Spinal cord (tissue), 9 donors: ENCODE measurements at regions not wholly inside any gene's neighbourhood (a gene's known extent, or its start where the extent isn't known, plus 50 kb on each side); places are given as distances from the start of the nearest gene placed in this dataset.

Experiments
- DNase-seq, 6 donors: peaks; one replicate each; pipeline versions ENCODE4 v3.0.0 to v3.0.0-alpha.2; 2013 to 2015; ENCODE audit warnings: low spot score in 6 of 6, low read depth in 4 of 6
- H3K27ac ChIP-seq: one replicate; pipeline ENCODE4 v1.5.1; 2013; ENCODE audit warnings: low read depth, low read length, control low read depth
- H3K27me3 ChIP-seq: one replicate; pipeline ENCODE4 v1.6.1; 2013; ENCODE audit warnings: low read length; ENCODE audit not compliant: control insufficient read depth, insufficient read depth
- H3K36me3 ChIP-seq: one replicate; pipeline ENCODE4 v1.6.1; 2013; ENCODE audit warnings: low read length; ENCODE audit not compliant: control insufficient read depth, insufficient read depth
- H3K4me1 ChIP-seq: one replicate; pipeline ENCODE4 v1.6.1; 2013; ENCODE audit warnings: low read length; ENCODE audit not compliant: control insufficient read depth, insufficient read depth
- H3K4me3 ChIP-seq: one replicate; pipeline ENCODE4 v1.5.1; 2013; ENCODE audit warnings: low read depth, low read length, control low read depth
- H3K9me3 ChIP-seq: one replicate; pipeline ENCODE4 v1.6.1; 2013; ENCODE audit warnings: low read length; ENCODE audit not compliant: control insufficient read depth, insufficient read depth
- WGBS: methylation state at CpG from one replicate; pipeline ENCODE4 v1.1.5; 2013; ENCODE audit warnings: missing lambda C conversion rate; ENCODE audit not compliant: insufficient coverage; 5-methylcytosine and 5-hydroxymethylcytosine counted together
- donor health status: healthy.

DNA sequence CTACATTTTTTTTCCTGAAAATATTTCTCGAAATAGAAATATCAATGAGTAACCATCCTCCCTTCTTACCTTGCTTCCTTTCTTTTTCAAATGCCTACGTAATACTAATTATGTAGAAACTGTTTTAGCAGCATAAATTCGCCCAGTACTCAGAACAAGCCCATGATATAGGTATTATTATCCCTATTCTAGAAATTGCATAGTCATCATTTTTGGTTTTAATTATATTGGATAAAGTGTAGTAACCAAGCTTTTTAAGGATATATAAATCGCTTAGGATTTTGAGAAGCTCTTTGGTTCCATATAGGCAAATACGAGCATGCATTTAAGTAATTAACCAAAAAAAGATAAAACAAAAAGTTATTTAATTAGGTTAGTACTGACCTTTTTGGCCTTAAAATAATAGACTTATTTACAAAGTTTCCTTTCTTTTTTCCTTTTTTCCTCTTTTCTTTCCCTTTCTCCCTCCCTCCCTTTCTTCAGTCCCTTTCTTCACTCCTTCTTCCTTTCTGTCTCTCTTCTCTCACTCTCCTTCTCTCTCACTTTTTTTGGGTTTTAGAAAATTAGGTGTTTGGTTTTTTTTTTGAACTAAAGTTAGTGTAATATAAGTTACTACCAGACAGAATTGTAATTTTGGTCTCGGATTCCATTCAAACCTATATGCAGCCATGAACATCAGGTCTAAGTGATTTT, 457.7 kb downstream of the RFPL4B start:
- 100% methylated on average over 1 of the region's 6 CpGs for WGBS
- no peak for DNase-seq

DNA sequence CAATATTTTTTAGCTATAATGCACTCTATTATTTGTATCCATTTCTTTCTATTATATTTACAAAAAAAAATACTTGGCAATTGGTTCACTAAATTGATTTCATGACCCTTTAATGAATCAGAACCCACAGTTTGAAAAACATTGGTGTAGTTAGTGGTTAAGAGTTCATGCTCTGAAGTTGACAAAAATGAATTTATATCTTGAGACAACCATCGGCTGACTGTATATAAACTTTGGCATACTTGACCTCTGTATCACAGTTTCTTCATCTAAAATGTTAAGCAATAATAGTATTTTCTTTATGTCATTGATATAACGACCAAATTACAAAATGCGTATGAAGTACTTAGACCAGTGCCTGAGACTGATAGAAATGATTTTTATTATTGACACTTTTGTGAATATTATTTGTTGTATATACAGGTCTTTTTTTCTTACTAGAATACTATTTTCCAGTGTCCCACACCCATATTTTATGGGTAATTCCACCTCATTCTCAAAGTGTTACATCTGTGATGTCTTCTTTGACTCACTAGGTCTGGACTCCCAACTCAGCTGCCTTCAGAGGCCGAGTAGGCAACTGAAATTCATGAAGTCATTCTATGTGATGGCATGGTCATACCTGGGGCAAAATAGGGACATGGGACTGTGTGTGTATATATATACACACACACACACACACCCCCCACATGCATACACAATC, 459.2 kb downstream of the RFPL4B start:
- no peaks in the 10 kb centered on the region for H3K9me3 ChIP-seq

More for the DNA sequence above, 457.7 kb downstream of the RFPL4B start:
- no peak overlapping the region for H3K4me3 ChIP-seq
- no peak overlapping the region for H3K27ac ChIP-seq
- H3K4me1 ChIP-seq: no peaks in the 10 kb centered on the region
- no peaks in the 10 kb centered on the region for H3K36me3 ChIP-seq
- H3K27me3 ChIP-seq: no peaks in the 10 kb centered on the region
- H3K9me3 ChIP-seq: no peaks in the 10 kb centered on the region

DNA sequence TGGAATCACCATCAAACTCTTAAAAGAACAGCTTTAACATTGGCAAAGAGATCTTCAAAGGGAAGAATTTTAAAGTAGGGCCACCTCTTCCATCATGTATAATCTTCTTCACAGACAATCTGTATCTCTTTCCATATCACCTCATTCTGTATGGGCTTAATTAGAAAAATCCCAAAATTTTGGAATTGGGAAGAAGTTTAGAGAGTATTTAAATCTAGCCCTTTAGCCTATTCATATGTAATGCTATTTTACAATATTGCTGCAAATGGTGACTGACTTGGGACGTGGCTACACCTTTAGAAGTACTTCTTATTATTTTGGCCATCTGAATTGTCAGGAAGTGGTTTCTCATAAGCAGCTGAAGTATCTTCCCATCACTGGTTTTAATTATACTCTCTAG, 474.3 kb downstream of the RFPL4B start:
- Histone ChIP-seq H3K4me1 (no peaks in the 10 kb centered on the region), H3K4me3 (no peak overlapping the region), H3K36me3 (no peaks in the 10 kb centered on the region), H3K27me3 (no peaks in the 10 kb centered on the region), H3K27ac (no peak overlapping the region), H3K9me3 (no peaks in the 10 kb centered on the region)
- no CpG with 5 or more reads among the region's 1 CpG for WGBS
- no peak for DNase-seq

More for the DNA sequence above, 459.2 kb downstream of the RFPL4B start:
- H3K4me1 ChIP-seq: no peaks in the 10 kb centered on the region
- H3K36me3 ChIP-seq: no peaks in the 10 kb centered on the region
- no CpG with 5 or more reads among the region's 4 CpGs for WGBS
- H3K27ac ChIP-seq: no peak overlapping the region
- no peak for DNase-seq
- H3K27me3 ChIP-seq: no peaks in the 10 kb centered on the region
- H3K4me3 ChIP-seq: no peak overlapping the region

DNA sequence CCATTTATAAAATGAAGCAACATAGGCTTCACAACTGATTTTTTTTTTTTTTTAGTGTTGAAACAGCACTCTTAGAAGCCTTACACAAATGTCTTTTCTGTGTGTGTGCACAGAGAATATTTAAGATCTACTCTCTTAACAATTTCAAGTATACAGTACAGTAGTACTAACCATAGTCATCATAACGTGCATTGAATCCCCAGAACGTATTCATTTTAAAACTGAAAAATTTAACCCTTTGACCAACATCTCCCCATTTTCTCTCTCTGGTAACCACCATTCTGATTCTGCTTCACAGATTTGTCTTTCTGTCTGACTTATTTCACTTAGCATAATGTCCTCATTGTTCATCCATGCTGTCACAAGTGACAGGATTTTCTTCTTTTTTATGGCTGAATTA, 475.6 kb downstream of the RFPL4B start:
- no peak overlapping the region for H3K4me3 ChIP-seq
- H3K36me3 ChIP-seq: no peaks in the 10 kb centered on the region
- H3K4me1 ChIP-seq: no peaks in the 10 kb centered on the region
- no peaks in the 10 kb centered on the region for H3K27me3 ChIP-seq
- H3K9me3 ChIP-seq: no peaks in the 10 kb centered on the region
- no peak overlapping the region for H3K27ac ChIP-seq
- WGBS: 96% methylated on average over 2 of the region's 2 CpGs
- DNase-seq: no peak

DNA sequence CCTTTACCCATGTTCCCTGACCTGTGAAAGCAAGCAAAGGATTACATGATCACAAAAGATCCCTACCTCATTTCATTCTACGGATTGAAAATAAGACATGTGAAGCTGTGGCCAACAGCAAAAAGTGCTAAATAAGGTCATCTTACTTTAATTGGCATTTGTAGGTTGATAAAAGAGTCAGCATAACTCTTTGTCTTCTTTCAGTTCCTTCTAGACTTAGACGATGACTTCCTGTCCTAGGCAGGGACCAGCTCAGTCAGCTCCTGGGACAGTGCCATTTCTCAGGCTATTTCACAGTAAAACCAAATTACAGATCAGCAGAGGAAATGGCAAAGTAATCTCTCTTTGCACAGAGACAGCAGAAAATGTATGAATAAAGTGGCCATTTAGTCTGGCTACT, 480.7 kb downstream of the RFPL4B start:
- DNase-seq: peak in 3 of 6 donors; percentile 10 to 37 (median 15)

DNA sequence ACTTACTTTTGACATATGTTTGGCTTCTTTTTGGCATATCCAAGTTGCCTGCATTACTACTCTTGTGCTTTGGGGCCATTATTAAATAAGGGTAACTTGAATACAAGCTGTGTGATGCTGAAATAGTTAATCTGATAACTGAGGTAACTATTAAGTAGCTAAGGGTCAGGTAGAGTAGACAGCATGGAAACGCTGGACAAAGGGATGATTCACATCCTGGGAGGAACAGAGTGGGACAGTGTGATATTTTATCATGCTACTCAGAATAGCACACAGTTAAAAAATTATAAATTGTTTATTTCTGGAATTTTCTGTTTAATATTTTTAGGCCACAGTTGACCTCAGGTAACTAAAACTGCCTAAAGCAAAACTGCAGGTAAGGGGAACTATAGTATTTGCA, 483.9 kb downstream of the RFPL4B start:
- H3K4me1 ChIP-seq: no peaks in the 10 kb centered on the region
- no peaks in the 10 kb centered on the region for H3K36me3 ChIP-seq
- DNase-seq: no peak
- H3K9me3 ChIP-seq: no peaks in the 10 kb centered on the region
- WGBS: no CpG with 5 or more reads among the region's 1 CpG
- no peak overlapping the region for H3K27ac ChIP-seq
- no peak overlapping the region for H3K4me3 ChIP-seq
- no peaks in the 10 kb centered on the region for H3K27me3 ChIP-seq

More for the DNA sequence above, 480.7 kb downstream of the RFPL4B start:
- no CpG with 5 or more reads among the region's 2 CpGs for WGBS
- H3K36me3 ChIP-seq: no peaks in the 10 kb centered on the region
- H3K27ac ChIP-seq: no peak overlapping the region
- no peaks in the 10 kb centered on the region for H3K4me1 ChIP-seq
- H3K27me3 ChIP-seq: no peaks in the 10 kb centered on the region
- H3K4me3 ChIP-seq: no peak overlapping the region
- H3K9me3 ChIP-seq: no peaks in the 10 kb centered on the region

DNA sequence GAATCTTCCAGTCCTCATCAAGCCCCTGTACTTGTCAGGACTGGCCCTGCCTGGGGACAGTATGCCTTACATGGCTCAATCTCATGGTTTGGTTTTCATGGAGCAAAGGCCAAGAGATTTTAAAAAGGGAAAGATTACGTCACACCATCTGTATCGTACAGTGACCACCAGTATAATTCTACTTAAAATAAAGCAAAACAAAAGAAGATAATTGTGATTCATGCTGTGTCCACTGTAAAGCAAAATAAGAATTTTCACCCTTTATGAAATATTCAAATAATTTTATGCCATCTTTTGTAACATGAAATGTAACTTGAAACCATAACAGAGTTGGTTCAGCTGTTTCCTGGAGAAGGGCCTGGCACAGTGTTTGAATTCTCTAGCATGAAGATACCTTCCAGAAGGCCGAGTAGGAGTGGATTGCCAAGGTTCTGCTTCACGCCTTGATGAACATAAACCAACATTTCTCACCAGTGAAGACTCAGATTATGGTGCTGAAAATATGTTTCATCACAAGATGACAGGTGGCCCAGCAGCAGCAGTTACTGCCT, 486.5 kb downstream of the RFPL4B start:
- DNase-seq: peak in 1 of 6 donors; percentile 92
- Histone ChIP-seq H3K9me3 (no peaks in the 10 kb centered on the region), H3K4me3 (no peak overlapping the region), H3K27me3 (no peaks in the 10 kb centered on the region), H3K4me1 (no peaks in the 10 kb centered on the region), H3K27ac (no peak overlapping the region), H3K36me3 (no peaks in the 10 kb centered on the region)
- WGBS: no CpG with 5 or more reads among the region's 4 CpGs

DNA sequence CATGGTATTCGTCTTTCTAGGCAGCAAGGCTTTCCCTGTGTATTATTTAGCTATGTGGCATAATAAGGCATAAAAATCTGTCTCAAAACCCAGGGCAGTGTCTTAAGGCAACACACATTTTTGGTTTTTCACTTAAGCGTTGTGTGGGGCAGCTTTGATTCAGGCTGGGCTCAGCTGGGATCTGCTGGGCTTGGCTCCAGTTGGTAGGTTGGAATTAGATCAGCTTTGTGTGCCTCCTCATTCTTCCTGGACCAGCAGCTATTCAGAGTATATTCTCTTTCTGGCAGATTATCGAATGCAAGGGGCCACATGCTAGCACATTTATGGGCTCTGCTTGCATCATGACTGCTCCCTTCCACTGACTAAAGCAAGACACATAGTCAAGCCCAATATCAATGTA, 487.9 kb downstream of the RFPL4B start:
- peak in 1 of 6 donors; percentile 19 for DNase-seq
- no peak overlapping the region for H3K4me3 ChIP-seq
- no peaks in the 10 kb centered on the region for H3K4me1 ChIP-seq
- H3K36me3 ChIP-seq: no peaks in the 10 kb centered on the region
- no CpG with 5 or more reads among the region's 3 CpGs for WGBS
- H3K27ac ChIP-seq: no peak overlapping the region
- no peaks in the 10 kb centered on the region for H3K27me3 ChIP-seq
- H3K9me3 ChIP-seq: no peaks in the 10 kb centered on the region

DNA sequence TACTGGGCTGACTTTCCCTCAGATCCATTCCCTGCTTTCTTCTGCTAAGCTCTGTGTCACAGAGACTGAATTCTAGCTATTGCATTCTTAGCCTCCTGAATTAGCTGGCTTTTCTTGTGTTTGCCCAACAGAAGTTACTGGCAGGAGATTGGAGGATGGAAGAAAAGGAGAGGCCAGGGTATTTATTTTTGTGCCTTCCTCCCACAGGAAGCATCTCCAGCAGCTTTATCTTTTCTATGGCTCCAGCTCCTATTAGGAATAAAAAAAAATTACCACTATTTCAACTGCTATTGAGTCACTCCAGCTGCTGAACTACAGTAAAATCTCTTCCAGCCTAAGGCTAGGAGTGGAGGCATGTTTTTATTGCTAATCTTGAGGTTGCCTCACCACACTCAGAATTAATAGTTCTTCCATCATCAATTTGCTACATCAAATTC, 492.4 kb downstream of the RFPL4B start:
- no peaks in the 10 kb centered on the region for H3K9me3 ChIP-seq

More for the DNA sequence above, 492.4 kb downstream of the RFPL4B start:
- Histone ChIP-seq H3K27me3 (no peaks in the 10 kb centered on the region), H3K27ac (no peak overlapping the region), H3K4me1 (no peaks in the 10 kb centered on the region), H3K4me3 (no peak overlapping the region), H3K36me3 (no peaks in the 10 kb centered on the region)
- DNase-seq: no peak
